ENCODE measurements at regions not wholly inside any gene's neighbourhood (a gene's known extent, or its start where the extent isn't known, plus 50 kb on each side); places are given as distances from the start of the nearest gene placed in this dataset.

DNA sequence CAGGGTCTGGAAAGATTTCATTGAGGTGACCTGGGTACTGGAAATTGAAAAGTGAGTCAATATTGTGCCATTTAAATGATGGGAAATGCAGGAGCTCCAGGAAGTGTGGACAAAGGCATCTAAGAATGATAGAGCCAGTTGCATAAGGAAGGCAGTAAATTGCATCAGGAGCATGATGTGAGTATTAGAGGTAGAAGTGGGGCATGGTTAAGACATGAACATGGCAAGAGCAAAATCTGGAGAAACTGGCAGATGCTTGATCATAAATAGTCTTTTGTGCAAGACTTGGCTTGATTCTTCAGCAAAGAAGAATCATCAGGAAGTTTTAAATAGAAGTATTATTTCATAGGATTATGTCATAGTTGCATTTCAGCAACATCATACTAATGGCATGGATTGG, 157.4 kb upstream of the PUM3 start:
- TF ChIP-seq, protein P1, sequence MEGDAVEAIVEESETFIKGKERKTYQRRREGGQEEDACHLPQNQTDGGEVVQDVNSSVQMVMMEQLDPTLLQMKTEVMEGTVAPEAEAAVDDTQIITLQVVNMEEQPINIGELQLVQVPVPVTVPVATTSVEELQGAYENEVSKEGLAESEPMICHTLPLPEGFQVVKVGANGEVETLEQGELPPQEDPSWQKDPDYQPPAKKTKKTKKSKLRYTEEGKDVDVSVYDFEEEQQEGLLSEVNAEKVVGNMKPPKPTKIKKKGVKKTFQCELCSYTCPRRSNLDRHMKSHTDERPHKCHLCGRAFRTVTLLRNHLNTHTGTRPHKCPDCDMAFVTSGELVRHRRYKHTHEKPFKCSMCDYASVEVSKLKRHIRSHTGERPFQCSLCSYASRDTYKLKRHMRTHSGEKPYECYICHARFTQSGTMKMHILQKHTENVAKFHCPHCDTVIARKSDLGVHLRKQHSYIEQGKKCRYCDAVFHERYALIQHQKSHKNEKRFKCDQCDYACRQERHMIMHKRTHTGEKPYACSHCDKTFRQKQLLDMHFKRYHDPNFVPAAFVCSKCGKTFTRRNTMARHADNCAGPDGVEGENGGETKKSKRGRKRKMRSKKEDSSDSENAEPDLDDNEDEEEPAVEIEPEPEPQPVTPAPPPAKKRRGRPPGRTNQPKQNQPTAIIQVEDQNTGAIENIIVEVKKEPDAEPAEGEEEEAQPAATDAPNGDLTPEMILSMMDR (IDR thresholded peaks at IDR 0.05 in 2 of 3, conservative IDR thresholded peaks at IDR 0.05 in 1 of 3; ENCODE audit: borderline replicate concordance in 1 of 3, insufficient read depth in 1 of 3, low read depth in 2 of 3, low read length in 2 of 3), result no peak
- TF ChIP-seq, protein P2, sequence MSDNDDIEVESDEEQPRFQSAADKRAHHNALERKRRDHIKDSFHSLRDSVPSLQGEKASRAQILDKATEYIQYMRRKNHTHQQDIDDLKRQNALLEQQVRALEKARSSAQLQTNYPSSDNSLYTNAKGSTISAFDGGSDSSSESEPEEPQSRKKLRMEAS (IDR thresholded peaks at IDR 0.05), result no peak
- no peak for TF ChIP-seq CEBPB (IDR thresholded peaks at IDR 0.05; ENCODE audit: low read depth)

Measured in HCT116 (cell line).